GM18870 (cell line): ENCODE measurements at regions not wholly inside any gene's neighbourhood (a gene's known extent, or its start where the extent isn't known, plus 50 kb on each side); places are given as distances from the start of the nearest gene placed in this dataset.

Experiments used
- ATAC-seq: cut with Tn5 transposase; IDR thresholded peaks from one replicate; pipeline ENCODE4 v1.9.1; 2021; ENCODE audit warnings: moderate library complexity; ENCODE audit not compliant: unreplicated experiment

DNA sequence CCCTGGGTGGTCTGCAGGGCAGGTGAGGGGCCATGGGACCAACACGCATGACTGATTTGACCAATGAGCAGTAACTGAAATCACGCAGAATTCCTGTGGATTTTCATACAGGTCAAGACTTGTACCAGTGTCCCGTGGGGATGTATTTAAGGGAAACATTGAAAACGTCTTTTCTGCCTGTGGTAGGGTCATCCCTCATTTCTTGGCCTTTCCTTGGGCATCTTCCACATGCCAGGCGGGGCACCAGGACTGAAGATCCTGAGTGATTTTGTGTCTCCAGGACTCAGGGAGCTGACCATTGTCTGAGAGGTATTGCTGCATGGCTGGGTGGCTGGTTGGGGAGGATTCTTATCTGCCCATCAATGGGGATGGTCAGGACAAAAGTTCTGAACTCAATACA, 289.0 kb downstream of the GLRX3 start:
- ATAC-seq: no peak

DNA sequence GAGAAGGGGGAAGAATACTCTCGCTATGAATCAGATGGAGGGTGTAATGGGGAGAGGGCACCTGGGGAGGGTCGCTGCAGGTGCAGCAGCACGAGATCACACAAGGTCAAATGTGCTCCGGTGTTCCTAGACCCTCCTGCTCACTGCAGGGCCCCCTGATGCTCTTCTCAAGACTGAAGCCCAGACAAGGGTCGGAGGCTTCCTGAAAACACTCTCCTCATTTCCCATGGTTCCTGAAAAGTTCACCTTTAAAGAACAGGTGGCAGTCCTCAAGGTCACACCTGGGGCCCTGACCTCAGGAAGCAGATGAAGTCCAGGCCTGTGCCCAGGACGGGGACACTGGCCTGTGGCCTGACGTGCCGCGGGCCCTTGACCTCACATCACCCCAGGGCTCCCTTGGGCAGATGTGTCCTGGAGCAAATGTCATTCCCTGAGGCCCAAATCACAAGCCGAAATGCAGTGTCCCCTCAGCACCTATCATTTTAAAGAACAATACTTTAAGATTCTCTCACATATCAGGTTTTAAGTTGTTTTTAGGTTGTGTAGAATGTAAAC, 289.8 kb downstream of the GLRX3 start:
- no peak for ATAC-seq

DNA sequence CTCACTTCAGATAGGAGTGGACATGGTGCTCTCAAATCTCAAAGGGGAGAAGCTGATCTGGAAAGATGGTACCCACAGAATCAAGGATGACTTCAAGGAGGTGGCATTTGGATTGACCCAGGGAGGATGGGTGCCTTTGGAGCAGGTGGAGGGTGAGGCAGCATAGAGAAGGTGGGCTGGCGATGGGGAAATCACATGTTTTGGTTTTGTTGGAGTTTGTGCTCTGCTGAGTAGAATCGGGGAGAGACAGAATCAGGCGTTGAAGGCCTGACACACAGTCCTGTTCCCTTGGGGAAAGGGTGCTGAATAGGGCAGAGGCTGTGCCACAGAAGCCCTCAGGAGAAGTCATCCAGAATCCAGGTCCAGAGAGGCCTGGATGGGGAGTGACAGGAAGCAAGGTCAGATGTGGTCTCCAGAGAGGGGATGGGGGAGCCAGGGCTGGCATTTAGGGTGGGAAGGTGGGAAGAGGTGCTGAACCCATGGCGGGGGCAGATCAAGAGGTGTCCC, 291.1 kb downstream of the GLRX3 start:
- ATAC-seq: no peak

DNA sequence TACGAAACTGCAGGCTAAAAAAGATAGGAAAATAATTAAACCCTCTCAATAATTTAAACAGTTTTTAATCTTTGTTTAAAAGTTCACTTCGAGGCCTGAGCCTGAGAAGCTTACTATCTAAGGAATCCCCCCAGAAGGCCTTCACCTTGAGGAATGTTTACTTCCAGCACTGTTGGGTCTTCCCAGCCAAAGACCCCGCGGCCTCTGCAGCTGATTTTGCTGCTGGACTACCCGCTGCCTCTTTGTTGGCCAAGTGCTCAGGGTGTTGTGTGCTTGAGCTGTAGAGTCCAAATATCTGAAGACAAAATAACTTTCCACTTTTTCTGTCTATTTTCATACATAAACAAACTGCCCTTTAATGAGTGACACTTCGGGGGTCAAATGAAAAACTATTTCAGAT, 292.7 kb downstream of the GLRX3 start:
- no peak for ATAC-seq

DNA sequence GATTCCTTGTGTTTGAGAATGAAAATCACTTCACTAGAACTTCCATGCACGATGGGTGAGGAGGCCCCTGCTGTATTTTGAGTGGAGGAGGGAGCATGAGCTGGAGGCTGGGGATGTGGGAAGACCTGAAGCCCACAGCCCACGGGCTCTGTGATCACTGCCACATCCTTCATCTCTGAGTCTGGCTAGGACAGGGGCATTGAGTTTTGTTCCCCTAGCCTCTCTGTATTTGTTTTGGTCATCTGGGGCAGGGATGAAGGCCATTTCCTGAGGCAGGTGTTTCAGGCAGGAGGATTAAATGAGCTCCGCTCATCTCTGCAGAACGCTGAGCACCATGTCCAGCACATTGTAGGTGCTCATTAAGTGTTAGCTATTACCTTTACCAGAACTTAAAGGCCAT, 293.6 kb downstream of the GLRX3 start:
- no peak for ATAC-seq

DNA sequence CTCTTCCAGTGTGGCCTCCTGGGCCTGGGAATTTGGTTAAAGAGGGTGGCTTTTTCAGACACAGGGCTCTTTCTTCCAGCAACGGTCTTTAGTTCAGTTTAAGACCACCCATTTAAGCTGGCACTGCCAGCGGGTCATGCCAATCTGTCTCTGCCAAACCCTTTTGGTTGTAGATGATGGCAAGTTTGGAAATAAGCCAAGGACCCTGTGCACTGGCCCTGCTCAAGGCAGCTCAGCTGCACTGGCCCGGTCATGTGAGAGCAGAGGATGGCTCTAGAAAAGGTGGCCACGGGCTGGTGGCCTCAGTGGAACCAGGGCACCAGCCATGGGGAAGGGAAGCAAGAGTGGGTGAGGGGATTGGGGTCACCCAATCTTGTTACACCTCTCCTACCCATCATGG, 294.1 kb downstream of the GLRX3 start:
- no peak for ATAC-seq

DNA sequence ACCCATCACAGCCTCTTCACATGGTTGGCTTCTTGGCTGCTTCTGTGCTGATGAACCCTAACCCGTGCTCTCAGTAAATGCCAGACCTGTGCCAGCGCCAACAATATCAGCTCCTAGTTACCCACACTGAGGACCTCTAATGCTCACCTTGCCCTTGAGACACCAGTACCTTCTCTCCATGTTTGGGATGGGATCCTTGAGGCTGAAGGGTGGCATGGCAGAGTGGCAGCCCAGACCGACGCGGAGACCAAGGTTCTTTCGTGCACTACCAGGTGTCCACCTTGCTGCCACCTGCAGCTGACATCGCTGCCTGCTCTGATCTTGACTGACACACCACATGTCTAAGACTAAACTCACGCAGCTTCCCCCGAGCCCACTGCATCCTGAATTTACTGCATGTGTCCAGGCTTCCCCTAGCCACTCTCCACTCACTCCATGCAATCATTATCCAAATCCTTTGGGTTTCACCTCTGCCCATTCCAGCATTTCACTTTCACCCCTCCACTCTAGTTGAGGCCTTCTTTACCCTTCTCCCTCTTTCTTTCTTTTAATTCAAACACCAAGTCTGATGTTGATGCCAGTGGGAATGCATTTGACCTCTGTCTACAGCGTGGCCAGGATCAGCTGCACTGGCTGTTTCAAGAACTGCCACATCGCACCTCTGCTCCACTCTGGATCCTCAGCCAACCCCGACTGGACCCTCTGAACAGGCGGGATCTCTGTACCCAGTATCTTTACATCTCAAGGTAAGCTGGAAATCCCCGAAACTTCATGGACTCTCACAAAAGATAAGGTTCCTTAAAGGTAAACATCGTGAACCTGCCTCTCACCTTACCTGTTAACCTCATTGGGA, 294.9 kb downstream of the GLRX3 start:
- ATAC-seq: no peak

DNA sequence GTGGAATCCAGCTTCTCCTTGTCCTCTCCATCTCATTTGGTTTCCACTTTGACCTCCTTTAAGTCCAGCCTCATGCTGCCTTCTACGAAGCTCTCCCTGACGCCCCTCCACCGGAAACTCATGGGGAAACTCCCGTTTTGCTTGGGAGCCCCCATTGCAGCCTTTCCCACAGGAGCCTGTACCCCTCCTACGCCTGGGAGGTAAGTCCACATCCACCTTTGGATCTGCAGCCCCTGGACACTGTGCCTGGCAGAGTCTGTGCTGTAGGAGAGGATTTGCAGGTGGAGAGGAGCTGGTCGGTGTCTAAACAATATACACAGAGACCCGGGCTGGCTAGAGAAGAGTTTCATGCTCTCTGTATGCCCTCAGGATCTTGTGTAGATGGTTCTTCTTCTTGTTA, 296.1 kb downstream of the GLRX3 start:
- ATAC-seq: no peak

DNA sequence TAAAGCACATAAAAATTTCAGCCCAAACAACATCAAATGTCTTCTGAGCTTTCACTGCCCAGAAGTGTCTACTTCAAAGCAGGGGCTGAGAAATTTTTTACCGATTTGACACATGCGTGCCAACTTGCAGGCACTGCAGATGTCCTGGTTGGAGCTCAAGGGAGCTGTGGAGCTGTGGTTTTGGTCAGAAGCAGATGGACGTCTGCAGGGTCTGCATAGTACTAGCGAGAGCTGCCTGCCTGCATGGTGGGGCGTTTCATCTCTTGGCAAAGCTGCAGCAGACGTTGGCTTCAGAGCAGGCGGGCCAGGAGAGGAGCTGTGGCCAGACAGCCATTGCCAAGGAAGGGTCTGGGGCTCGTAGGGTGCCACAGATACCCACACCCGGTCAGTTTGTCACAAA, 296.7 kb downstream of the GLRX3 start:
- no peak for ATAC-seq

DNA sequence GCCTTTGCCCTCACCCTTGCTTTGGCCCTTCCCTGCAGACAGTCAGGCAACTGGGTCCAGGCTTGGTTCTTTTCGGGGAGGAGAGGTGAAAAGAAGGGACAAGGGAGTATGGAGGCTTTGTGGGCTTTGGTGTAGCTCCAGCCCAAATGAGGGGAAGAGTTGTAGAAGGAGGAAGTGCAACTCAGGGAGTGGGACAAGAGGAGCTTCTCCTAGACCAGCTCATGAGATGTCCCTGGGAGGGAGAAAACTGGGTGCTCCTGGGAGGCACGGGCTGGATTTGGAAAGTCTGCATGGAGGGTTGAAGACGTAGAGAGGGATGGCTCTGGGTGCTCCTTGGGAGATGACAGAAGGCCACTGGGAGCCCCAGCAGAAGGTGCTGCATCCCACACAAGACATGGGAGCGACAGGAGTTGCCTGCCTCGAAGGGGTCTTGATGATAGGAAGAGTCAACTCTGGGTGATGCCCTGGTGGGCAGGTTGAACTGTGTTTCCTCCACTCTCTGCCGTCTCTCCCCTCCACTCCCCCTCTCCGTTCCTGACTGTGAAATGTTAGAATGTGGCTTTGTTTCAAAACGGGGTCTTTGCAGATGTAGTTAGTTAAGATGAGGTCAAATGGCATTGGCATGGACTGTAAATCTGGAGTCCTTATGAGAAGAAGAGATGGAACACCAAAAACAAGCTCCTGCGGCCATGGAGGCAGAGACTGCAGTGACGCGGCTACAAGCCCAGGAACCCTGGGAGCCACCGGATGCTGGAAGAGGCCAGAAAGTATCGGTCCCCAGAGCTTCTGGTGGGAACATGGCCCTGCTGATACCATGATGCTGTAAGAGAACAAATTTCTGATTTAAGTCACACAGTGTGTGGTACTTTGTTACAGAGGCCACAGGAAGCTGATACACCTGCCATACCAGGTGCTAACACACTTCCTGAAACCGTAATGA, 298.5 kb downstream of the GLRX3 start:
- no peak for ATAC-seq

DNA sequence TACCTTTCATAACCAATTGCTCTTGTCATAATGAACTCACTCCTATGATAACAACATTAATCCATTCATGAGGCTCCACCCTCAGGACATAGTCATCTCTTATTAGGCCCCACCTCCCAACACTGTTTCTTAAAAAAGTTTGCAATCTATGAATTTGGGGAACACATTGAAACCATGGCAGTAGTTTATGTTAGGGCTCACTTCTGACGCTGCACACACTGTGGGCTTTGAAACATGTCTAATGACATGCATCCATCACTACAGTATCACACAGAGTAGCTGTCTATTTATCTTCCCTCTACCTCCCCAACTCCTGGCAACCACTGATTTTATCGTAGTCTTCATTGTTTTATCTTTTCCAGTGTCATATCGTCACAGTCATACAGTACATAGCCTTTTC, 299.8 kb downstream of the GLRX3 start:
- no peak for ATAC-seq

DNA sequence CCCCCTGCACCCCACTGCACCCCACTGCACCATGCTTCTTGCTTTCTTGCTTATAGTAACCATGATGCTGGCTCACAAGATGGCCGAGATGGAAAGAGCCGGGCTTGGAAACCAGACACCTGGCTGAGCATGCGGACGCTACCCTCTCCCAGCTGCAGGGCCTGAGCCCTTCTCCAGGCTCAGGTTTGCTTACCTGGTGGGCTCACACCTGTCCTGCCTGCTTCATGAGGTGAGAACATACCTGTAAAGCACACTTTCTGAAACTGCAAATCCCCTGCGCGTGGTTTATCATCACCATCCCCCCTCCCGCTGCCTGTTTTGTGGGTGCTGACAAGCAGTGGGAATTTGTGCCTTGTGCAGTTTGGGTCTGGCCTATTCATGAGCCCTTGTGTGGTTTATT, 302.7 kb downstream of the GLRX3 start:
- ATAC-seq: no peak

DNA sequence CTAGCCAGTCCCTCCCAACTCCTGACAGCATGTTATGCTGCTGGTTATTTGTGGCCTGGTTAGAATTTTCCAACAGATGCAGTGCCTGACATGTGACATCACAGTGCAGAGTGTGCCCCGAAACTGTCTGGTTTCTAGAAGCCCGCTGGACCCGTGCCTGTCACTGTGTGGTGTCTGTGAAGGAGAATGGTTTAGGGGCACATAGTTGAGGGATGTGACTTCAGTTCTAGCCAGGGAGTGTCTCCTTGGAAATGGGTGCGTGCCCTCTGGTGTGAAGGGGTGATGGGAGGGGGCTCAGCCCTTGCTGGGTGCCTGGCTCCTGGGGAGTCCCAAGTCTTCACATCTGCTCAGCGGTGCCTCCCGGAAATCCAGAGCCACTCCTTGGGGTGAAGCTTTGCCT, 303.6 kb downstream of the GLRX3 start:
- ATAC-seq: no peak

DNA sequence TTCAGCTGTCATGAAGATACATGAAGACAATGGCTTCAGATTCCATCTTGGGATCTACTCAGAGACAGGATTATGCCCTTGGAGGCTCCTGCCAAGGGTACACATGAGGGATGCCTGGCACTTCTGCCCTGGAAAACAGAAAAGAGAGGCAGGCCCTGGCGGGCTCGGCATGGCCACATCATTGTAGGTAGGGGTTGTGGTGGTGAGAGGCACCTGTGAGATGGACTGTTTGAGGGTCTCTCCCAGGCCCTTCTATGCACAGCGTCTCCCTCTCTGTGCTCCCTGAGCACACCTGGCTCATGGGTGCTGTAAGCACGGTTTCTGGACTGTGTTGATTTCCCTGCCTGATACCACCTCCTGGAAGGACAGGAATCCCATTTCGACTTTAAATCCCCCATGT, 304.3 kb downstream of the GLRX3 start:
- ATAC-seq: no peak

DNA sequence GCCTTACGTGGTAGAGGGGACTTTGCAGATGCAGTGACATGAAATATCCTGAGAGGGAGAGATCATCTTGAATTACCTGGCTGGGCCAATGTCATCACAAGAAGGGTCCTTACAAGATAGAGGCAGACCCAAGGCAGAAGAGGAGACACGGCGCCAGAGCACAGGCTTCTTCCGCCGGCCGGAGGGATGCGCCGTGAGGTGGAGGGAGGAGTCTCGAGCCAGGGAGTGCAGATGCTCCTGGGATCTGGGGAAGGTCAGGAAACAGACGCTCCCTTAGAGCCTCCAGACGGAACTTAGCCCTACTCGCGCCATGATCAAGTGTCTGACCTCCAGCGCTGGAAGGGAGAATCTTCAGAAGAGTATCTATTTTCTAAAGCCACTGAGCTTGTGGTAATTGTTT, 304.8 kb downstream of the GLRX3 start:
- no peak for ATAC-seq

DNA sequence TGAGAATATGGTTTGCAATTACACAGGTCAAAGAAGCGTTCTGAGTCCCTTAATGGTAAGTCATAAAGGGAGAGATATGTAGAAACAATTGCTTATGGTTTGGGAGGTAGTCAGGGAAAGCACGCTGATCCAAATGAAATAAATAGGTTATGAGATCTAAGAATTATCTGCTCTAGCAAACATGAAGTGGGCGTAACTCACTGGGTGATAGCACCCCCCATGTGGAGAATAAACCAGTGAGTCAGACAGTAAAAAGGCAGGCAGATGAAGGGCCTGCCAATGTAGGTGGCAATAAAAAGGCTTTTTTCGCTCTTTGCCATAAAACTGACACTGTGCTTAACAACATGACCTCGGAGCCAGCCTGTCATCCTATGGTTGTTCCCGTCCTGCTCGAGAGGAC, 306.9 kb downstream of the GLRX3 start:
- no peak for ATAC-seq

DNA sequence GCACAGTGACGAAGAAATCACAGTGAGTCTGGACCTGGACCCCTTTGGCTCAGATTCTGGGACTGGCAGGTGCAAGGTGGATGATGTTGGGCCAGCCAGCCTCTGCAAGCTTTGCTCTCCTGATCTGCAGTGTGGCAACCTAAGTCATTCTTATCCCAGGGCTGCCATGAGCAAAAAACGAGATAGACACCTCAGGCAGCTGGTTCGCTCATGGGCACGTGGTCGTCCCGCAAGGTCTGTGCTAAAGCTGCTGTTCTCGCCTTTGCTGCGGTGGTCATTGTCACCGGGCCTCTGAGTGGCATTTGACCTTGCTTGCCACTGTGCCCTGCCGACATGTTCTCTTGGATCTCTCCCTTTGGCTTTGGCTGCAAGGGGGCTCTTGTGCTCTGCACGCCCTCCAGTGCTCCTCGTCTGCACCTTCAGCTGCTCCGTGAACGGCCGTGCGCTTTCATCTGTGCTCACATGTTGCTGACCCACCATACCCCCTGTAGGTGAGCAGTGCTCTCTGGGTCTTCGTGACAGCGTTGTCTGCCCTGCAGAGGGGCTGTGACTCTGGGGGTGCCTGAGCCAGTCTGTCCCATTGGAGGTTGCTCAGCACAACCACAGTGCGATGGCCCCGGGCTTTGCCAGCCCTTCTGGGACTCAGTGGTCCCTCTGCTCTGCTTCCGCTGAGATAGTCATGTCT, 317.0 kb downstream of the GLRX3 start:
- no peak for ATAC-seq

DNA sequence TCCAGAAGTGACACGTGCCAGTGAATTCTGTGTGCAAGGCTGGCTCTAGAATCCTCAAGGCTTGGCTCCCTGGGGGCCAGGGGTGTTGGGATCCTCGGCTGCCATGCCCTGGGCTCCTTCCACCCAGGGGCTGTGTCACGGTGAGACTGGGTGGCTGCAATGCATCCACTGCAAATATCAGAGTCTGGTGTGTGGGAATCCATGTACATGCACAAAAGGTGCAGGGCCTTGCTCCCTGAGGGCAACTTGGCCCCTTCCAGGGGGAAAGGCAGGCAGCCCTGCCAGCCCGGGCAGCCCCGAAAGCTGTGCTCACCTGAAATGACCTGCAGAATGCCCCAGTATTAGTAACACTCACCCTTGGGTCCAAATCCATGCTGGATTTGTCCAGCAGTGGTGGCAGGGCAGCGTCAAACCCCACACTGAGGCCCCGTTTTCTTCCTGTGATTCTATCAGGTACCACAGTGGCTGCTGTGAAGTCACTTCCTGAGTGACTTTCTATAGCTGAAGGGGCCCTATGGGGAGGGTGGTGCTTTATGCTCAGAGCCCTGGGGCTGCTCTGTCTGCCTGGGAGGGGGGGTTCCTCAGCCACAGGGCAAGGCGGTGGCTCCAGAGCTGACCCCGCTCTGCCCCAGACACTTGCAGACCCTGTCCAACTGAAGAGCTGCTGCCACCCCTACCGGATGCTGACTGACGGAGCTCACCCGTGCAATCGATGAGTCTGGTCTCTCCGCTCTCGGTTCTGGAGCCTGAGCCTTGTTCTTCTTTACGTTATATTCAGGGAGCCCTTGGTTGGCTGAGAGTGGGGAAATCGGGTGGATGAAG, 317.7 kb downstream of the GLRX3 start:
- no peak for ATAC-seq

DNA sequence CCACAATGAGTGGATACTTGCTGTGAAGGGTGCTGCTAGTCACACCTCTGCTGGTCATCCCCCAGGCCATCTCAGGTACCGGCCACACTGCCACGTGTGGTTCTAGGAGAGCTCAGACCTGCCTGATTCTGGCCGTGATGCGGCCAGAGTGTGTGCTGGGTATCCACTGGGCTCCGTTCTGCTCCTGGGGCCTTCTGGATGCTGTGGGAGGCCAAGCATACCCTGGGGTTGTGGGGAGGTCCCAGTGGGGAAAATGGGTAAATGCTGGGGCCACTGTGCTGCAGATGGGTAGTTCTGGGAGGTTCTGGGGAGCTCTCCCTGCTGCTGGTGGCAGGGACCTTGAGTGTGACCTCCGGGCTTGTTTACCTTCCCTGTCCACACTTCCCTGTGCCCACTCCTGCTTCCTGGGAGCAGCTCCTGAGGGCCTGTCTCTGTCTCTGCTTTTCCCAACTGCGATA, 318.4 kb downstream of the GLRX3 start:
- no peak for ATAC-seq

DNA sequence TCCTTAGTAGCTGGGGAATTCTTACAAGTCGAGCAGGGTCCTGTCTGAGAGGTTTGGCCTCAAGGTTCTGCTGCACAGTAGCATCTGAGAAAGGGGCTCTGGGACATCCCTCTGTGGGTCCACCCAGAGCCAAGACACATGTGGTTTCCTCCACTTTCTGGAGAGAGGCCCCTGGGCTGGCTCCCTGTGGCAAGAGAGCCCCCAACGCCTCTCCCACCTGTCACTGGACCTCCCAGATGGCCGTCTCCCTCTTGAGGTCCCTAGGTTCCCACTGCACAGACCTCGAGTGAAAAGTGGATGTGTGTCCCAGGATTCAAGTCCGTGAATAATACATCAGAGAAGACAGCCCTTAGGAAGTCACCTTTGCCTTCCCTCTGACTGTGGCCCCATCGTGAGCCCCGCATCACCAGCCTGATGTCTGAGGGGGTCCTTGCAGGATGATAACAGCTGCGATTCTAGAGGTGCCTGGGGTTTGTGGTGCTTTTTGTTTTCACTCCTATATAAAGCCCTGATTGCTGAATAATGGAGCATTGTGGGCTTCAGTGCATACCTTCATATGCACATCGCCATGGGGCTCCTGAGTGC, 319.0 kb downstream of the GLRX3 start:
- no peak for ATAC-seq
